CD4-positive, alpha-beta T cell (primary cell): ENCODE measurements at regions not wholly inside any gene's neighbourhood (a gene's known extent, or its start where the extent isn't known, plus 50 kb on each side); places are given as distances from the start of the nearest gene placed in this dataset.
A peak's percentile ranks its signal among the peaks of the same experiment; 100 is the strongest.

Source experiments
- ATAC-seq: fragments of 200-7000 bp; cut with Tn5 transposase; one replicate; pipeline ENCODE4 v1.10.0; 2022; ENCODE audit warnings: mild to moderate bottlenecking; ENCODE audit not compliant: poor library complexity
- CTCF ChIA-PET: fragments of 350-600 bp; sonication (Branson Sonifier 250); formaldehyde crosslinking; loops from one replicate; lab custom pipeline; 2021; ENCODE audit warnings: antibody characterized with exemption, inconsistent platforms; lab: Charles Lee
- POLR2A ChIA-PET: fragments of 350-600 bp; sonication (Branson Sonifier 250); formaldehyde crosslinking; loops from one replicate; lab custom pipeline; 2021; ENCODE audit warnings: antibody characterized with exemption, inconsistent platforms; lab: Charles Lee
- DNase-seq, 14 experiments: peaks; one replicate each; pipeline ENCODE4 v3.0.0-alpha.2; 2013 to 2020; ENCODE audit warnings: mixed read lengths in 2 of 14
- H3K27ac ChIP-seq, 2 donors: one replicate each; pipeline versions ENCODE4 v1.5.1 to v1.7.0; 2013; ENCODE audit warnings: low read length in 2 of 2, low read depth in 1 of 2, mild to moderate bottlenecking in 1 of 2
- H3K27me3 ChIP-seq, 2 experiments: 1 replicate in 1 of 2; 2 replicates in 1 of 2; pipeline versions ENCODE4 v1.6.1 to v1.7.0; 2013; ENCODE audit warnings: low read length in 2 of 2, control low read depth in 1 of 2, mild to moderate bottlenecking in 1 of 2, moderate library complexity in 1 of 2; ENCODE audit not compliant: insufficient read depth in 2 of 2, control insufficient read depth in 1 of 2
- H3K36me3 ChIP-seq: one replicate; pipeline ENCODE4 v1.6.1; 2013; ENCODE audit warnings: low read length, control low read depth; ENCODE audit not compliant: insufficient read depth
- H3K4me1 ChIP-seq: one replicate; pipeline ENCODE4 v1.6.1; 2013; ENCODE audit warnings: low read length, control low read depth; ENCODE audit not compliant: insufficient read depth
- H3K4me3 ChIP-seq: one replicate; pipeline ENCODE4 v1.5.1; 2013; ENCODE audit warnings: mild to moderate bottlenecking, low read length, moderate library complexity
- H3K9me3 ChIP-seq, 2 experiments: 1 replicate in 1 of 2; 2 replicates in 1 of 2; pipeline versions ENCODE4 v1.6.1 to v1.7.0; 2013; ENCODE audit warnings: low read length in 2 of 2, mild to moderate bottlenecking in 2 of 2, control low read depth in 1 of 2, moderate library complexity in 1 of 2; ENCODE audit not compliant: control insufficient read depth in 1 of 2, insufficient read depth in 1 of 2
- H3K27ac Mint-ChIP-seq: one replicate; pipeline ENCODE4 v1.8.0; 2020; ENCODE audit warnings: mixed read lengths
- H3K27me3 Mint-ChIP-seq: one replicate; pipeline ENCODE4 v1.8.0; 2021; ENCODE audit warnings: mixed read lengths
- H3K36me3 Mint-ChIP-seq: one replicate; pipeline ENCODE4 v1.8.0; 2021; ENCODE audit warnings: low read depth, mixed read lengths
- H3K4me1 Mint-ChIP-seq: one replicate; pipeline ENCODE4 v1.8.0; 2021; ENCODE audit warnings: low read depth, mixed read lengths
- H3K4me3 Mint-ChIP-seq: one replicate; pipeline ENCODE4 v1.8.0; 2020; ENCODE audit warnings: mild to moderate bottlenecking, mixed read lengths
- H3K9me3 Mint-ChIP-seq: one replicate; pipeline ENCODE4 v1.8.0; 2020; ENCODE audit warnings: mixed read lengths
- CTCF ChIP-seq: fragments of 200-600 bp; IDR thresholded peaks from one replicate; pipeline ENCODE4 v1.8.0; 2022; ENCODE audit warnings: antibody characterized with exemption, mild to moderate bottlenecking
- intact Hi-C, 2 experiments: fragments of 100-400 bp; cut with DNase I in 1 of 2; cut with micrococcal nuclease in 1 of 2; formaldehyde crosslinking; loops; one replicate each; pipeline versions ENCODE4 v1.15.1 to v1.9.0; 2023 to 2025; cut with DNase I, micrococcal nuclease

GRCh38 chr22:47919893-47920292, 1157.4 kb downstream of the TBC1D22A start:
- peaks cover 21% of the 10 kb centered on the region for H3K4me1 Mint-ChIP-seq
- H3K27ac Mint-ChIP-seq: no peak overlapping the region
- H3K27me3 Mint-ChIP-seq: no peaks in the 10 kb centered on the region
- no peak overlapping the region for H3K27ac ChIP-seq
- DNase-seq (no peak), ATAC-seq (no peak)
- ChIA-PET CTCF (no interaction called here), POLR2A (no interaction called here)
- no peaks in the 10 kb centered on the region for H3K36me3 Mint-ChIP-seq
- no peaks in the 10 kb centered on the region for H3K9me3 Mint-ChIP-seq
- peaks cover 0 to 2% of the 10 kb centered on the region in 2 experiments for H3K27me3 ChIP-seq
- H3K4me3 Mint-ChIP-seq: no peak overlapping the region
- H3K9me3 ChIP-seq: peaks cover 0 to 9% of the 10 kb centered on the region in 2 experiments
- intact Hi-C loops: no loop called here
- no peaks in the 10 kb centered on the region for H3K36me3 ChIP-seq
- H3K4me1 ChIP-seq: peaks cover 21% of the 10 kb centered on the region
- no peak overlapping the region for H3K4me3 ChIP-seq
- no peak for TF ChIP-seq CTCF

GRCh38 chr22:47919001-47919441, 1156.6 kb downstream of the TBC1D22A start:
- Mint-ChIP-seq H3K9me3 (no peaks in the 10 kb centered on the region), H3K27me3 (no peaks in the 10 kb centered on the region), H3K4me1 (peaks cover 21% of the 10 kb centered on the region), H3K27ac (no peak overlapping the region), H3K36me3 (no peaks in the 10 kb centered on the region), H3K4me3 (no peak overlapping the region)
- peaks cover 0 to 5% of the 10 kb centered on the region in 2 experiments for H3K9me3 ChIP-seq
- TF ChIP-seq CTCF: no peak
- no peak overlapping the region for H3K27ac ChIP-seq
- DNase-seq: no peak
- H3K36me3 ChIP-seq: no peaks in the 10 kb centered on the region
- peaks cover 0 to 2% of the 10 kb centered on the region in 2 experiments for H3K27me3 ChIP-seq
- CTCF ChIA-PET: no interaction called here
- no peak for ATAC-seq
- peaks cover 21% of the 10 kb centered on the region for H3K4me1 ChIP-seq
- POLR2A ChIA-PET: no interaction called here
- intact Hi-C loops: no loop called here
- no peak overlapping the region for H3K4me3 ChIP-seq

- no peak overlapping the region for H3K27ac ChIP-seq
- POLR2A ChIA-PET: no interaction called here
- intact Hi-C loops: no loop called here
Measured at GRCh38 chr22:47918276-47918921, 1155.9 kb downstream of the TBC1D22A start.

More at GRCh38 chr22:47918276-47918921, 1155.9 kb downstream of the TBC1D22A start:
- CTCF ChIA-PET: no interaction called here
- H3K4me3 ChIP-seq: no peak overlapping the region
- DNase-seq (peak in 6 of 14 experiments; percentile 4 to 73 (median 14)), ATAC-seq (no peak)
- peaks cover 21% of the 10 kb centered on the region for H3K4me1 ChIP-seq
- peaks cover 0 to under 1% of the 10 kb centered on the region in 2 experiments for H3K9me3 ChIP-seq
- H3K27ac Mint-ChIP-seq: no peak overlapping the region
- no peak for TF ChIP-seq CTCF
- no peaks in the 10 kb centered on the region for H3K27me3 Mint-ChIP-seq
- H3K27me3 ChIP-seq: peaks cover 0 to 2% of the 10 kb centered on the region in 2 experiments
- no peak overlapping the region for H3K4me3 Mint-ChIP-seq
- no peaks in the 10 kb centered on the region for H3K36me3 ChIP-seq
- no peaks in the 10 kb centered on the region for H3K36me3 Mint-ChIP-seq
- no peaks in the 10 kb centered on the region for H3K9me3 Mint-ChIP-seq
- peaks cover 21% of the 10 kb centered on the region for H3K4me1 Mint-ChIP-seq
